Coronary artery (tissue), 2 donors: ENCODE measurements at regions not wholly inside any gene's neighbourhood (a gene's known extent, or its start where the extent isn't known, plus 50 kb on each side); places are given as distances from the start of the nearest gene placed in this dataset.

ENCODE experiments used
- DNase-seq: peaks from one replicate; pipeline ENCODE4 v3.0.0-alpha.2; 2017; ENCODE audit warnings: low spot score
- H3K27ac ChIP-seq, 2 donors: fragments of 200-600 bp; sonication (generic); one replicate each; pipeline ENCODE4 v1.5.1; 2016 to 2019
- H3K4me3 ChIP-seq: fragments of 200-600 bp; sonication (generic); 2 replicates; pipeline ENCODE4 v1.5.1; 2016; ENCODE audit warnings: mild to moderate bottlenecking, moderate library complexity
- TF ChIP-seq, protein P1 (sequence below): fragments of 200-600 bp; sonication (generic); IDR thresholded peaks from one replicate; pipeline ENCODE4 v1.5.1; 2019; ENCODE audit warnings: antibody characterized with exemption

DNA sequence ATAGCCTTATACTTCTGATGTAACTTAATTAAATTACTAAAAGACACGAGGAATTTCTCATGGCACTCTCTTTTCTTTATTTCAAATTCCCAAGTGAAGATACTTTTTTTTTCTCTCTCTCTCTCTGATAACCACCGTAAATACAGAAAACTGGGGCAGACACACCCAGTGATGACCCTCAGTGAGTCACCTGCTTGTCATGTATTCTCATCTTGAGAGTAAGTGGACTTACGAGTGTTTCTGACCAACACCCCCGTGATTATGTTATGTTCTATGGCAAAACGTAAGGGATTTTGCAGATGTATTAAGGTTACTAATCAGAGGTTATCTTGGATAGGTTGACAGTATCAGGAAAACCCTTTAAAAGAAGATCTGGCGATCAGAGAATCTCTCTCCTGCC is 348.8 kb upstream of the ZNF717 start:
- TF ChIP-seq, protein P1, sequence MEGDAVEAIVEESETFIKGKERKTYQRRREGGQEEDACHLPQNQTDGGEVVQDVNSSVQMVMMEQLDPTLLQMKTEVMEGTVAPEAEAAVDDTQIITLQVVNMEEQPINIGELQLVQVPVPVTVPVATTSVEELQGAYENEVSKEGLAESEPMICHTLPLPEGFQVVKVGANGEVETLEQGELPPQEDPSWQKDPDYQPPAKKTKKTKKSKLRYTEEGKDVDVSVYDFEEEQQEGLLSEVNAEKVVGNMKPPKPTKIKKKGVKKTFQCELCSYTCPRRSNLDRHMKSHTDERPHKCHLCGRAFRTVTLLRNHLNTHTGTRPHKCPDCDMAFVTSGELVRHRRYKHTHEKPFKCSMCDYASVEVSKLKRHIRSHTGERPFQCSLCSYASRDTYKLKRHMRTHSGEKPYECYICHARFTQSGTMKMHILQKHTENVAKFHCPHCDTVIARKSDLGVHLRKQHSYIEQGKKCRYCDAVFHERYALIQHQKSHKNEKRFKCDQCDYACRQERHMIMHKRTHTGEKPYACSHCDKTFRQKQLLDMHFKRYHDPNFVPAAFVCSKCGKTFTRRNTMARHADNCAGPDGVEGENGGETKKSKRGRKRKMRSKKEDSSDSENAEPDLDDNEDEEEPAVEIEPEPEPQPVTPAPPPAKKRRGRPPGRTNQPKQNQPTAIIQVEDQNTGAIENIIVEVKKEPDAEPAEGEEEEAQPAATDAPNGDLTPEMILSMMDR = no peak
- no peak for DNase-seq

DNA sequence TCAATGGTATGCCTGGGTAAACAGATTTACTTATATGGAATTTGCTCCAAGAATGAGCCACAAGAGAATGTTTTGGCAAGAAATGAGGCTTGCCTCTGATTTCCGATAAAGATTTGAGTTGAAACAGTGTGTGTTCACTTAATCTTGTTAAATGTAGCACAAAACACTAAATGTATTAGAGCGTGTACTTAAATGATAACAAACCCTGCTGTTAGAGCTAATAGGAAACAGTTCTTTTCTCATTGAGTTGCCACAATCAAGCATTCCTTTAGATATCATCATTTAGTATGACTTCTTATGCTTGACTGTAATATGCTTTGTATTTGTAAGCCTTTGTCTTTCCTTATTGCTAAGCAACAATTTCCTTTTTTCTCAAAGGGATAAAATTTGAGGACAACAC is 353.6 kb upstream of the ZNF717 start:
- H3K27ac ChIP-seq = no peak overlapping the region
- no peak overlapping the region for H3K4me3 ChIP-seq
- TF ChIP-seq, protein P1 = no peak
- no peak for DNase-seq

More for the DNA sequence above, 348.8 kb upstream of the ZNF717 start:
- Histone ChIP-seq H3K4me3 (no peak overlapping the region), H3K27ac (no peak overlapping the region)

DNA sequence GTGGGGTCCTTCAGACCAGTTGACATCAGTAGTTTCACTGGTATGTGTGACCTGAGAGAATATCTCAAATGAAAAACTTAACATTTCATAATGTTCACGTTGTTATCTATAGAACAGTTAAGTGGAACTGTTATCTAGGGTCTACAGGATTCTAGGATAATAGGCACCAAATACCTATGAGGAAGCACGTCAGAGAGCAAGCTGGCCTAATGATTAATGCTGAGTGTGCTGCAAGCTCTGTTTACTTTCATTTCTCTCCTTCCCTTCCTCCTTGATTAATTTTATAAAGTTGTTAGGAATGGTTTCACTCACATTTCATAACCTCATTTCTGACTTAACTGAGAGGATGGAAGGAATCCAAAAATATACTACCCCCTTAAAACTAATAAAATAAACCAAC is 362.5 kb upstream of the ZNF717 start:
- DNase-seq = no peak
- TF ChIP-seq, protein P1 = no peak
- H3K27ac ChIP-seq = no peak overlapping the region
- H3K4me3 ChIP-seq = no peak overlapping the region

DNA sequence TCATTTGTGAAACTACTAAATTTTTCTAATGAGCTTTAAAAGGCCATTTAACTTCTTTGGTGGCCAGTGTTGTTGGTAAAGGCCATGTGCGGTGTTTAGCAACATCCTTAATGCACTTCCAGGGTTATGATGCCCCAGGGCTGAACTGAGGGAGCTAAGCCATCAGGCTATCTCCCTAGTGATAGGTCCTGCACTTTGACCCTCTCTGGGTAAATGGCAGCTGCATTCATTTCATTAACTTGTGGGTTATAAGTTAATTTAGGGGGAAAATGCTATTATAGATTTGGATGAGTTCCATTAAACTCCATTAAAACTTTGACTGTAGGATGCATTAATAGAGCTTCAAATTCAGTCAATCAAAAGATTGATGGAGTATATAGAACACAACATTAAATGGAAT is 366.7 kb upstream of the ZNF717 start:
- TF ChIP-seq, protein P1 = no peak
- H3K4me3 ChIP-seq = no peak overlapping the region
- no peak for DNase-seq
- H3K27ac ChIP-seq = no peak overlapping the region

DNA sequence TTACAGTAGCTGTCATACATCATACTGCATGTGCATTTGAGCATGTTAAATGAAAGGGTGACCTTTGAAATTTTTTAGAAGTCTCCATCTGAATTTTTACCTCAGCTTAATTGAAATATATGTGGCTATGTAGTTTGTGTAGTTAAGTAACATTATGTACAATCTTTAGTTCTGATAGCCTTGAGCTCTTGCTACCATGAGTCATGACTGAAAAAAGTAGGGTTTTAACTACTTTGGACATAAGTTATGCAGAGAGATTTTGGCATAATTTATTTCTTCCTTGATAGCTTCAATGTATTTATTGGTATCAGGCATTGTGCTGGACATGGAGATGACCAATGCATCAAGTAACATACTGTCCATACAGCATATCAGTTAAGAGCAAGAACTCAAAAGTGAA is 376.5 kb upstream of the ZNF717 start:
- no peak for DNase-seq
- Histone ChIP-seq H3K27ac (no peak overlapping the region), H3K4me3 (no peak overlapping the region)
- TF ChIP-seq, protein P1 = no peak

DNA sequence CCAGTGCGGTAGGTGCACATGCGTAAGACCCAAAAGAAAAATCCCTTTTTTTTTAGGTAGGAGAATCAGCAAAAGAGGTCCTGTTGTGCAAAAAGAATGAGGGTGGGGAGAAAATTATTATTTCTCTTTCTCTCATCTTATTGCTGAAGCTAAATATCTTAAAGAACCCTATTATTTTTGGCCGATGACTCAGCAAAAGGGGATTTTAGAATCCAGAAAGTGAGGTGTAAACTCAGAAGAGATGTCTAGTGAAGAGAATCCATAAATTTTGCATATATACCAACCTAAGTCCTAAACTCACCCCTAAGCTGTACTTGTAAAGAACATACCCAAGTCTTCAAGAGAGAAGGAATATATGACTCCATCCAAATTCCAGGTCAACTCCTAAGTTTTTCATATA is 386.3 kb upstream of the ZNF717 start:
- DNase-seq = no peak
- Histone ChIP-seq H3K4me3 (no peak overlapping the region), H3K27ac (no peak overlapping the region)
- TF ChIP-seq, protein P1 = no peak

DNA sequence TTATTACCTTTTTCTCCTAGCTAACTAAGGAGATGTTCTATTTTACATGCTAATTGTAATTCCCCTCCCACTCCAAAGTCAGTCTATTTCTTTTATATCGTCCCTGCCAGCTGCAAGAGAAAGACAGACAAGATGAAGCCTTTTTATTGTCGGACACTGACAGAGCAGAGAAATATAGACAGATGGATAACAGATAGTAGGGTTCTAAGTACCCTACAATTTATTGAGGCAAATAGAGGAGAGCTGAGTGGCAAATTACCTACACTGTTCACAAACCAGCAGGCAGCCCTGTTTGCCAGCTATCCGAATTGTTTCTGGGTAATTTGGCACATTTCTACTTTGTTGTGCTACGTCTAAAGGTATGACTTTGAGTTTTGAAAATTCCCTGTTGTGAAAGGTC is 392.3 kb upstream of the ZNF717 start:
- Histone ChIP-seq H3K27ac (no peak overlapping the region), H3K4me3 (no peak overlapping the region)
- no peak for DNase-seq
- TF ChIP-seq, protein P1 = no peak
